Esophagus muscularis mucosa (tissue), 4 donors: ENCODE measurements at regions not wholly inside any gene's neighbourhood (a gene's known extent, or its start where the extent isn't known, plus 50 kb on each side); places are given as distances from the start of the nearest gene placed in this dataset.

Experiments used
- DNase-seq: peaks from one replicate; pipeline ENCODE4 v3.0.0-alpha.2; 2017; ENCODE audit errors: extremely low spot score
- H3K27ac ChIP-seq, 4 donors: fragments of 200-600 bp; sonication (generic); replicated peaks in 1 of 4; 1 replicate in 3 of 4; 2 replicates in 1 of 4; pipeline ENCODE4 v1.5.1; 2016 to 2019; ENCODE audit warnings: mild to moderate bottlenecking in 1 of 4
- H3K27me3 ChIP-seq, 4 donors: fragments of 200-600 bp; sonication (generic); one replicate each; pipeline versions ENCODE4 v1.5.1 to v1.6.0; 2016 to 2019
- H3K36me3 ChIP-seq, 4 donors: fragments of 200-600 bp; sonication (generic); one replicate each; pipeline ENCODE4 v1.5.1; 2016 to 2019
- H3K4me1 ChIP-seq, 4 donors: fragments of 200-600 bp; sonication (generic); one replicate each; pipeline ENCODE4 v1.5.1; 2016 to 2019
- H3K4me3 ChIP-seq, 4 donors: fragments of 200-600 bp; sonication (generic); 1 replicate in 2 of 4; 2 replicates in 2 of 4; pipeline ENCODE4 v1.5.1; 2016 to 2019; ENCODE audit warnings: mild to moderate bottlenecking in 4 of 4, moderate library complexity in 1 of 4
- H3K9me3 ChIP-seq, 4 donors: fragments of 200-600 bp; sonication (generic); 1 replicate in 3 of 4; 2 replicates in 1 of 4; pipeline ENCODE4 v1.5.1; 2016 to 2019
- CTCF ChIP-seq, 3 experiments: fragments of 200-600 bp in 2 of 3; fragments of 450-650 bp in 1 of 3; sonication (generic) in 2 of 3; IDR thresholded peaks; one replicate each; pipeline ENCODE4 v1.5.1; 2017 to 2019; ENCODE audit warnings: antibody characterized with exemption in 3 of 3, mild to moderate bottlenecking in 2 of 3, moderate library complexity in 1 of 3
- EP300 ChIP-seq: sonication (generic); formaldehyde crosslinking; IDR thresholded peaks from one replicate; pipeline ENCODE4 v1.6.1; 2017; ENCODE audit warnings: antibody characterized with exemption
- POLR2A ChIP-seq: fragments of 450-650 bp; IDR thresholded peaks from one replicate; pipeline ENCODE4 v1.6.1; 2017; ENCODE audit warnings: antibody characterized with exemption, moderate library complexity, mild to moderate bottlenecking, low read depth
- POLR2AphosphoS5 ChIP-seq, 2 donors: sonication (generic); formaldehyde crosslinking; IDR thresholded peaks; one replicate each; pipeline ENCODE4 v1.6.1; 2017; ENCODE audit warnings: antibody characterized with exemption in 2 of 2
- WGBS: methylation state at CpG from one replicate; pipeline ENCODE4 v1.1.5; 2018; 5-methylcytosine and 5-hydroxymethylcytosine counted together
- intact Hi-C: fragments of 100-400 bp; cut with DNase I; formaldehyde crosslinking; loops from one replicate; pipeline ENCODE4 v1.15.1; 2023

GRCh38 chr3:102141096-102141927 lies 292.0 kb downstream of the NFKBIZ start:
- Histone ChIP-seq H3K9me3 (no peaks in the 10 kb centered on the region), H3K27ac (peak overlapping the region; percentile 61 to 81 (median 72)), H3K27me3 (no peaks in the 10 kb centered on the region), H3K36me3 (no peaks in the 10 kb centered on the region), H3K4me3 (no peak overlapping the region), H3K4me1 (peaks cover 22 to 44% (median 43%) of the 10 kb centered on the region in 4 donors)
- intact Hi-C loops: no loop called here
- 60% methylated on average over 5 of the region's 5 CpGs for WGBS
- TF ChIP-seq POLR2A (no peak), EP300 (no peak), POLR2AphosphoS5 (IDR thresholded peaks at IDR 0.05) (no peak), CTCF (IDR thresholded peaks at IDR 0.05) (no peak)
- DNase-seq: no peak

GRCh38 chr3:102141928-102142239 lies 292.6 kb downstream of the NFKBIZ start:
- Histone ChIP-seq H3K9me3 (no peaks in the 10 kb centered on the region), H3K27ac (peak overlapping the region; percentile 61 to 81 (median 72)), H3K27me3 (no peaks in the 10 kb centered on the region), H3K4me3 (no peak overlapping the region), H3K4me1 (peaks cover 22 to 44% (median 43%) of the 10 kb centered on the region in 4 donors), H3K36me3 (no peaks in the 10 kb centered on the region)
- TF ChIP-seq EP300 (peak; percentile 5), POLR2AphosphoS5 (IDR thresholded peaks at IDR 0.05) (peak in 1 of 2 donors; percentile 61), POLR2A (no peak)
- intact Hi-C loops: no loop called here
- 48% methylated on average over 1 of the region's 1 CpG for WGBS
- DNase-seq: no peak

GRCh38 chr3:102142379-102143060 lies 292.3 kb upstream of the ZPLD1 start:
- H3K4me3 ChIP-seq: no peak overlapping the region
- peak overlapping the region; percentile 61 to 81 (median 72) for H3K27ac ChIP-seq
- no peaks in the 10 kb centered on the region for H3K9me3 ChIP-seq
- WGBS: 69% methylated on average over 2 of the region's 2 CpGs
- no peak for DNase-seq
- no peaks in the 10 kb centered on the region for H3K36me3 ChIP-seq
- intact Hi-C loops: no loop called here
- TF ChIP-seq EP300 (no peak), POLR2AphosphoS5 (IDR thresholded peaks at IDR 0.05) (no peak), CTCF (IDR thresholded peaks at IDR 0.05) (no peak), POLR2A (no peak)
- peaks cover 22 to 44% (median 43%) of the 10 kb centered on the region in 4 donors for H3K4me1 ChIP-seq
- no peaks in the 10 kb centered on the region for H3K27me3 ChIP-seq

- H3K27ac ChIP-seq: peak overlapping the region; percentile 53 to 60 (median 58)
These were observed 291.3 kb upstream of the ZPLD1 start for GRCh38 chr3:102143536-102143935.

More at GRCh38 chr3:102143536-102143935, 291.3 kb upstream of the ZPLD1 start:
- no peak for DNase-seq
- TF ChIP-seq POLR2A (no peak), EP300 (no peak), POLR2AphosphoS5 (IDR thresholded peaks at IDR 0.05) (no peak), CTCF (IDR thresholded peaks at IDR 0.05) (no peak)
- 100% methylated on average over 1 of the region's 1 CpG for WGBS
- intact Hi-C loops: no loop called here
- no peaks in the 10 kb centered on the region for H3K27me3 ChIP-seq
- H3K36me3 ChIP-seq: no peaks in the 10 kb centered on the region
- H3K4me3 ChIP-seq: no peak overlapping the region
- no peaks in the 10 kb centered on the region for H3K9me3 ChIP-seq
- peaks cover 22 to 44% (median 43%) of the 10 kb centered on the region in 4 donors for H3K4me1 ChIP-seq
